Stimulated activated CD8-positive, alpha-beta memory T cell treated with anti-CD3 and anti-CD28 coated beads, Interleukin-4, amount 100 ng/mL, for 48 hours (primary cell): ENCODE measurements at regions not wholly inside any gene's neighbourhood (a gene's known extent, or its start where the extent isn't known, plus 50 kb on each side); places are given as distances from the start of the nearest gene placed in this dataset.
"Not testable (repeated sequence)": the region's sequence is repeated elsewhere in the genome, so short reads cannot be mapped to it uniquely, and the experiment has no call there.

Experiments used
- DNase-seq: peaks from one replicate; pipeline ENCODE4 v3.0.0-alpha.2; 2020

- DNase-seq: no peak
Measured at GRCh38 chr1:201639826-201640225, 100.9 kb downstream of the NAV1 start.

DNA sequence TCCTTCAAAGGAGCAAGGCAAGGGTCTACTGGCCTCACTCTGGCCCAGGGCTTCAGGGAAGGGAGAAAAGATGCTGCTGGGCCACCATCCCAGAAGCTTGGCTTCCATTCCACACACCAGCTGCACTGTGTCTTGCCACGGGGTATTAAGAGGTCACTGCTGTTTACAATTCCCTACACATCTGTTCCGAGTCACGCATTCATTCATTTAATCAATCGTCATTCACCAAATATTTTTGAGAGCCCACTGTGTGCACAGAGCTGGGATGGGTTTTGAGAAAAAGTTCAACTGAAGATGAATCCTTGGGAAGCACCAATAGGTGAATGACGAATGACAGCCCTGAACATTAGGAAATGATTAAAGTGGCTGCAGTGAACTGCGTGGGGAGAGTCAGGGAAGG lies 101.7 kb downstream of the NAV1 start:
- DNase-seq: no peak

GRCh38 chr1:201641524-201642253 lies 102.8 kb downstream of the NAV1 start:
- no peak for DNase-seq

DNA sequence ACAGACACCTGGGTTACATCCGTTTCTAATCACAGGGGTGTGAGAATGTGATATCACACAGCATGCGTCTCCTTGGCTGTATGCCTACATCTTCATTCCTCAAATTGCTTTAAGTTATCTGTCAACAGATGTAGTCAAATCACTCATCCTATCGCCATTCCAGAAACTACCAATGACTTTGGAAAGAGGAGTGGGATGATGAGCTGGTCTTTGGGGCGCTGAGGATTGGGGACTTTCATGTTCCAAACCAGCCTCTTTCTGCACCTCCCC lies 104.8 kb downstream of the NAV1 start:
- DNase-seq: no peak

DNA sequence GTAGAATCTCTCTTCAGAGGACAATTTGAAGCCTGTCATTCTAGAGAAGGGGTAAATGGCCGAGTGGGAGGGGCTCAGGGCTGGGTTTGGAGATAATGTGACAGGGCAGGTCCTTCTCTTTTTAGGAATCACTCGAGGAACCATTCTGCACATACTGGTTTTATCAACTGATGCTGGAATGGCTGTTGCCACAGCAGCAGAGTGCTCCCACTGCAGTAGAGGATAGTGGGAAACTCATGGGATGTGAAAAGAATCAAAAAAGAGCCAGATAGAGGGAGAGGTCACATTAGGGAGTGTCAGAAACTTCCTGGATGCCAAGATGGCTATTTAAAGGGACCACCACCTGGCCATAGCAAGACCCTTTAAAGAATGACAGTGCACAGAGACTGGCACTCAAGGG lies 105.3 kb downstream of the NAV1 start:
- no peak for DNase-seq

DNA sequence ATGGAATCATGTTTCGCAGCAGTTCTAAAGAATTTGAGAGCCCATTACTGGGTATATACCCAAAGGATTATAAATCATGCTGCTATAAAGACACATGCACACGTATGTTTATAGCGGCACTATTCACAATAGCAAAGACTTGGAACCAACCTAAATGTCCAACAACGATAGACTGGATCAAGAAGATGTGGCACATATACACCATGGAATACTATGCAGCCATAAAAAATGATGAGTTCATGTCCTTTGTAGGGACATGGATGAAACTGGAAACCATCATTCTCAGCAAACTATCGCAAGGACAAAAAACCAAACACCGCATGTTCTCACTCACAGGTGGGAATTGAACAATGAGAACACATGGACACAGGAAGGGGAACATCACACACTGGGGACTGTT lies 106.1 kb downstream of the NAV1 start:
- DNase-seq: not testable (repeated sequence)

DNA sequence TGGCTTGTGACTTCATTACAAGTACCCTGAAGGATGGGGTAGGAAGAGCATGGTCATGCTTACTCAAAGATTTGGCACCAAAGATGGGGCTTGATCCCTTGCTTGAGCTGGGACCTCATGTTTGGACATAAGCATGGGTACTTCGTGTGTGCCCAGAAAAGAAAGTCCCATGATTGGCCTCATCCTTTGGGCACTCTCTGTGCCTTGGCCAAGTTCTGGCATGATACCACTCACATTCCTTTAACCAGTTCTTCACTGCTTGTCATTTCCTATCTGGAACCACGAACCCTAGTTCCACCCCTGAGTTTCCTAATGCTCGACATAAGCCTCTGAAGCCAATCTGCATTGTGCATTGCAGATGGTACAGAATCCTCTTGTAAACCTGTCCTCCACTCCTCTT lies 107.0 kb downstream of the NAV1 start:
- DNase-seq: no peak

- DNase-seq: no peak
Measured at GRCh38 chr1:201646411-201647022, 107.6 kb downstream of the NAV1 start.

- DNase-seq: no peak
Measured at GRCh38 chr1:201647094-201647493, 108.2 kb downstream of the NAV1 start.

- no peak for DNase-seq
Measured at GRCh38 chr1:201647722-201648065, 108.8 kb downstream of the NAV1 start.

- DNase-seq: no peak
Measured at GRCh38 chr1:201648066-201648906, 109.4 kb downstream of the NAV1 start.

DNA sequence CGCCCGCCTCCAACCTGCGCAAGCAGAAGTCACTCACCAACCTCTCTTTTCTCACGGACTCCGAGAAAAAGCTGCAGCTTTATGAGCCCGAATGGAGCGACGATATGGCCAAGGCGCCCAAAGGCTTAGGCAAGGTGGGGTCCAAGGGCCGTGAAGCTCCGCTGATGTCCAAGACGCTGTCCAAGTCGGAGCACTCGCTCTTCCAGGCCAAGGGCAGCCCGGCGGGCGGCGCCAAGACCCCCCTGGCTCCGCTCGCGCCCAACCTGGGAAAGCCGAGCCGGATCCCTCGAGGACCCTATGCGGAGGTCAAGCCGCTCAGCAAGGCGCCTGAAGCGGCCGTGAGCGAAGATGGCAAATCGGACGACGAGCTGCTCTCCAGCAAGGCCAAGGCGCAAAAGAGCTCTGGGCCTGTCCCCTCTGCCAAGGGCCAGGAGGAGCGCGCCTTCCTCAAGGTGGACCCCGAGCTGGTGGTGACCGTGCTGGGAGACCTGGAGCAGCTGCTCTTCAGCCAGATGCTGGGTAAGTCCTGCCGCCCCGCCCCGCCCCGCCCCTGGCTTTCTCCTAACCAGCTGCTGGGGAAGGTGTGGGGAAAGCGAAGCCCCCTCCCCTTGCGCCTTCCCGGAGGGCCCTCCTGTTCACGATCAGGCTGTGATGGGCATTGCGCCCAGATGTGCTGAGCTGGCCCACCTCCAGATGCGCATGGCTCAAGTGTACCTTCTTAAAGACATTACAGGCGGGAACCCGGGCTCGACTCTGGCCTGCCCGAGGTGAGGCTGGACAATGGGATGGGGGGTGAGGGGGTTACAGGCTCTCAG lies 110.2 kb downstream of the NAV1 start:
- DNase-seq: no peak

DNA sequence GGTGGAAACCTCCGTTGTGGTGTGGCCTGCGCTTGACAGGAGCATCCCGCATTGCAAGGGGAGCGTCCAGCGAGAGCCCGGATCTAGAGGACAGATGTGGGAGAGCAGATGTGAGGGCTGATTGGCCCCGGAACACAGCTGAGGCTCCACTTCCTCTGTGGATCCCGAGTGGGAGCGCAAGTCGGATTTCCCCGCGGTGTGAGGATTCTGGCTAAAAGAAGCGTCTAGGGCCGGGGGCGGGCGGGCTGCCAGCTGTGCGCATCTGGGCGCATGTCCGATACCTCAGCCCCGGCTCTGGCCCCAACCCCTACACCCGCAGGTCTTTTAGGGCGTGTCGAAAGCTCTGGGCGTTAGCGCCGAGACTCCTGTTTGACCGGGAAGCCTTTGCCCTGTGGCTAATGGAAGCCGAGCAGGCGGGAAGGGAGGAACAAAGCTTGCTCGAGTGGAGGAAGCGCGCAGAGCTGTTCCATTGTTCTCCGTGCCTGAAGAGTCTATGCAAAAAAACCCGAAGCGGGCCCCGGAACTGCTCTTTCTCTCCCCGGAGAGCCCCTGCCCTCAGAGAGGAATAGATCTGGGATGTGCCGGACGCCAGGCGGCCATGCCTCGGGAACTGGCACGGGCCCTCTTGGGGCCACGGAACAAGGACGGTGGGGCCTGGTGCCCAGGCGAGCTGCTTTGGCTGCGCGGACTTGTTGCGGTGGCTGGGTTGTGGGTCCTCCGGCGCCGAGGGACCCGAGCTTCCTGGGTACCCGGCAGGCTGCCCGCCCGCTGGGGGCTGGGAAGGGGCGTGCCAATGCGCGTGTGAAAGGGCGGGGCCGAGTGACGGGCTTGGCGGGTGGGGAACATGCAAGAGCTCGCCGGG lies 111.1 kb downstream of the NAV1 start:
- DNase-seq: no peak

GRCh38 chr1:201650623-201650933 lies 111.7 kb downstream of the NAV1 start:
- no peak for DNase-seq

- no peak for DNase-seq
Measured at GRCh38 chr1:201652181-201652580, 113.3 kb downstream of the NAV1 start.

DNA sequence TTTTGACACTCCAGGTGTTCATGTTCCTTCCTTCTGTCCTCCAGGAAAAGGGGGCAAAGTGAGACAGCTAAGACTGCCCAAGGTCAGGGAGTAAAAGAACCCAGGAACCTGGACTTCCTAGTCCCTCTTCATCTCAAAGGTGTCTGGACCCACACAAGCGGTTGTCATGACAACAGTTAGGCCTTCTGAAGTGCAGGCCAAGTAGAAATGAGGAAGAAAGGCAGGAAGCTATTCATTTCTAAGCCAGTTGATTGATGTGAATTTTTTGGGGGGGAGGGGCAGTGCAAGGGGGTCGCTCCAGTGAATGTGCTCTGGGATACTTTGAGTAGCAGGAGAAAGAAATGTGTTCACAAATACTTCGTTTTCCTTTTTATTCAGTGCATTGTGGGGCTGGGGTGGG lies 114.3 kb downstream of the NAV1 start:
- DNase-seq: no peak

DNA sequence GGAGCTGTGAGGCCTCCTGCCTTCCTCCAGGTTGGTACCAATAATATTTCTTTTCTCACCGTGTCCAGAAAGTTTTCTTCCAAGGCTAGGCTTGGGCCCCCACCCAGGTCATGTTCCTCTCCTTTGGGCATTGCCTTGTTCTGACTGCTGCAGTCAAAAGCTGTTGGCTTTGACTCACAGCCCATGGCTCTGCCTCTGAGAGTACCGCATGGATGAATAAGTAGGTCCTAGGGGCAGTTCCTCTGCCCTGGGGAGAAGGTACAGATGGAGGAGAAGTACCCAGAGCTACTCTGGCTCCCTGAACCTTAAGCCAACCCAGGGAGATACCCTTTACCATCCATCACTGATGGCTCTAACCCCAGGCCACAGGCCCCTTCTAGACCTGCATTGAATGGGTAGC lies 115.0 kb downstream of the NAV1 start:
- no peak for DNase-seq

DNA sequence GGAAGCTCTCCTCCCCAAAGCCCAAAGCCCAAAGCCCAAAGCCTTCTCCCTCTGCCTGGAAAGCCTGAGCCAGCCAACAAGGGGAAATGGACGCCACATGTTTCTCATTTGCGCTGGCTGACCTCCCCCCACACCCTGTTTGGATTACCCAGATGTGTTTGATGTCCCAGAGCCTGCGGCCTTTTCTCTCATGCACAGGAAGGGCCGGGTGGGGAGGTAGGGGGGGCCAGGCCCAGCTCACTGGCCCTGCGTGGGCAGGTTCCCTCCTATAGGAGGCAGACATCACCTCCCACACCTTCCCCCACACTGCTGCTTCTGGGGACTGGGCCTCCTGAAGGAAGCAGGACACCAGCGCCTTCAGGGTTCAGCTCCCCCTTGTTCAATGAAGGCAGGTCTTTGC lies 116.3 kb downstream of the NAV1 start:
- DNase-seq: no peak

DNA sequence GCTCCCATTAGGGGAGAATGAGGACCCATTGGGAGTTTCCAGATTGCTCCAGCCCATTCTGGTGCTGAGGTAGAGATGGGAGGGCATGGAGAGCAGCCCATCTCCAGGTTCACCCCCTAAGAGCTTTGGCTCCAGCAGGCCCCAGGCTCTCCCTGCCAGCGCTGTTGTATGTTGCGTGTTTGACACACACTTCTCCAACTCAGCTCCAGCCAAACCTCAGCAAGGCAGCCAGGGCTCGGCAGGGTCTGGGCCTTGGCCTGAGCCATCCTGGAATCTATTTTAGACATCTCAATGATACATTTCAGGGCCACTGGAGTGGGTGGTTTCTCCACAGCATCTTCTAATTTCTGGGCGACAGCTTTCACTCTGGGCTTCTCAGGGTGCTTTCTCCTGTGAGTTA lies 117.0 kb downstream of the NAV1 start:
- no peak for DNase-seq

DNA sequence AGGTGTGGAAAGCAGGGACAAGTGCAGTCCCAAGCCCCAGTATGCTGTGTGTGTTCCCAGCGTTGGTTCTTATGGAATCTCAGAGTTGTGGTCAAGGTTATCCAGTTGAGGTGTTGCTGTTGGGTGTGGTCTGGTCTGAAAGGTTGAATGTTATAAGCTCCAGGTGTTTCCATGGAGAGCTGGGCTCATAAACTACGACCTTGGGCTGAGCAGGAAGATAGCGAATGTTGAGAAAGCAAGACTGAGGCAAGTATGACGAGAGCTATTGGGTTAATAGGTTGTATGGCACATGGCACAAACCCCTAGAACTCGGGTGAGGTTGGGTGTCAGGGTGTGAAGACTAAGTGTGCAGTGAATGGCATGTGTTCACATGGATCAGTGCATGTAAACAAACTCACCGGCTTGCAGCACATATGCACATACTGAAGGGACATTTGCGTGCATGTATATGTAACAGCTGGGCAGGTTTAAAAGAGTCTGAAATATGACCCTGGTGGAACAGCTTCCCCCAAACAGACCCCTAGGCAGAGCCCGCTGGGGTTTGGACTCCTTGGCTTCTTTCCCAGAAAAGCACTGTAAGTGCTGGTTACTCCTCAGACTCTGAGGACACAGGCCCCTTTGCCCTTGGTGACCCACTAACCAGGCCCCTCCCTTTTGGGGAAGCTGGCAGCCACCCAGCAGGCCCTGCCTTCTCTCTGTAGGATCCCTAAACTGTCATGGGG lies 117.5 kb downstream of the NAV1 start:
- DNase-seq: no peak

DNA sequence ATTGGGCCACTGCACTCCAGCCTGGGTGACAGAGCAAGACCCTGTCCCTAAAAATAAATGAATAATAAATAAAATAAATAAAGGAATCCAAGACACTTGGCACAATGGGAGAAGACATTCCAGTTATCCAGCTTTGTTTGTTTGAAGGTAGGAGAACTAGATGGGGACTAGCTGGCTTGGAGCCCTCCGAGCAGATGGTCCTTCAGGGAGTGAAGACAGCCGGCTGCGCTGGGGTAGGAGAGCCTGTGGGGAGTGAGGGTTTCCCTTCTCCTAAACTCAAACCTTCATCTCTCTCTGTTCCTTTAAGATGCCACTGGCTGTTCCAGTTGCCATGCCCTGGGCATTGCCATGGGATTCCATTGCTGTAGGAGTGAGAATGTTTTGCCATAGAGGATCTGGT lies 120.6 kb downstream of the NAV1 start:
- no peak for DNase-seq
